ENCODE measurements at regions not wholly inside any gene's neighbourhood (a gene's known extent, or its start where the extent isn't known, plus 50 kb on each side); places are given as distances from the start of the nearest gene placed in this dataset.

- TF ChIP-seq POLR2A (IDR thresholded peaks at IDR 0.05) (no peak), CTCF (IDR thresholded peaks at IDR 0.05) (no peak), EP300 (IDR thresholded peaks at IDR 0.05) (no peak)
Measured at GRCh38 chr13:90623318-90624011, 724.0 kb upstream of the MIR17HG start.

Data from ovary (tissue), 3 donors.